ENCODE measurements at regions not wholly inside any gene's neighbourhood (a gene's known extent, or its start where the extent isn't known, plus 50 kb on each side); places are given as distances from the start of the nearest gene placed in this dataset.

DNA sequence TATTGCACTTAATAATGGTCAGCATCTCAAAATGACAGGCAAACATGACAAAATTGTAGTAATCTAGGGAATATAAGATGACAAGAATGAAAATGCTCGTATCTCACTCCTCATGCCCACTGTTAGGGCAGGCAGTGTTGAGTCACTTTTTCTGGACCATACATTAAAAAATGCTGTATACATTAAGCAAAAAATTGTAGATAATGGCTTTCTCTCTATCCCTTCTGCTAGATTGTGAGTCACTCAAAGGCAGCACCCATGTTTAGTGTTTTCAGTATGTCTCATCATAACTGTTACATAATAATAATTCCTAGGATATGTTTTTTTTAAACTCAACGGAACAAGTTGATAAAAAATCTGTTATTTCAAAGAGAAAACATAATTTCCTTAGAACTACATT is 199.3 kb downstream of the TENT5A start:
- no peak overlapping the region for H3K4me3 ChIP-seq (replicated peaks; ENCODE audit: low read depth, low read length)
- H3K36me3 ChIP-seq (ENCODE audit: control insufficient read depth, insufficient read depth, low read length), result no peaks in the 10 kb centered on the region
- no peak for DNase-seq (ENCODE audit: extremely low read depth, insufficient read length)
- H3K27me3 ChIP-seq (replicated peaks; ENCODE audit: control insufficient read depth, insufficient read depth, low read length), result no peaks in the 10 kb centered on the region
- TF ChIP-seq, protein P1, sequence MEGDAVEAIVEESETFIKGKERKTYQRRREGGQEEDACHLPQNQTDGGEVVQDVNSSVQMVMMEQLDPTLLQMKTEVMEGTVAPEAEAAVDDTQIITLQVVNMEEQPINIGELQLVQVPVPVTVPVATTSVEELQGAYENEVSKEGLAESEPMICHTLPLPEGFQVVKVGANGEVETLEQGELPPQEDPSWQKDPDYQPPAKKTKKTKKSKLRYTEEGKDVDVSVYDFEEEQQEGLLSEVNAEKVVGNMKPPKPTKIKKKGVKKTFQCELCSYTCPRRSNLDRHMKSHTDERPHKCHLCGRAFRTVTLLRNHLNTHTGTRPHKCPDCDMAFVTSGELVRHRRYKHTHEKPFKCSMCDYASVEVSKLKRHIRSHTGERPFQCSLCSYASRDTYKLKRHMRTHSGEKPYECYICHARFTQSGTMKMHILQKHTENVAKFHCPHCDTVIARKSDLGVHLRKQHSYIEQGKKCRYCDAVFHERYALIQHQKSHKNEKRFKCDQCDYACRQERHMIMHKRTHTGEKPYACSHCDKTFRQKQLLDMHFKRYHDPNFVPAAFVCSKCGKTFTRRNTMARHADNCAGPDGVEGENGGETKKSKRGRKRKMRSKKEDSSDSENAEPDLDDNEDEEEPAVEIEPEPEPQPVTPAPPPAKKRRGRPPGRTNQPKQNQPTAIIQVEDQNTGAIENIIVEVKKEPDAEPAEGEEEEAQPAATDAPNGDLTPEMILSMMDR (IDR thresholded peaks at IDR 0.05; ENCODE audit: insufficient read depth, low read length, poor library complexity, severe bottlenecking), result no peak

- Histone ChIP-seq H3K27me3 (replicated peaks; ENCODE audit: control insufficient read depth, insufficient read depth, low read length) (no peaks in the 10 kb centered on the region), H3K4me3 (replicated peaks; ENCODE audit: low read depth, low read length) (no peak overlapping the region), H3K36me3 (ENCODE audit: control insufficient read depth, insufficient read depth, low read length) (no peaks in the 10 kb centered on the region)
- TF ChIP-seq, protein P1 (IDR thresholded peaks at IDR 0.05; ENCODE audit: insufficient read depth, low read length, poor library complexity, severe bottlenecking), result no peak
- no peak for DNase-seq (ENCODE audit: extremely low read depth, insufficient read length)
Measured at GRCh38 chr6:81552644-81553043, 199.8 kb downstream of the TENT5A start.

- Histone ChIP-seq H3K36me3 (ENCODE audit: control insufficient read depth, insufficient read depth, low read length) (no peaks in the 10 kb centered on the region), H3K4me3 (replicated peaks; ENCODE audit: low read depth, low read length) (no peak overlapping the region), H3K27me3 (replicated peaks; ENCODE audit: control insufficient read depth, insufficient read depth, low read length) (no peaks in the 10 kb centered on the region)
- DNase-seq (ENCODE audit: extremely low read depth, insufficient read length), result no peak
- TF ChIP-seq, protein P1 (IDR thresholded peaks at IDR 0.05; ENCODE audit: insufficient read depth, low read length, poor library complexity, severe bottlenecking), result no peak
Measured at GRCh38 chr6:81547149-81547548, 205.3 kb downstream of the TENT5A start.

GRCh38 chr6:81534934-81535465 is 217.5 kb downstream of the TENT5A start:
- Histone ChIP-seq H3K36me3 (ENCODE audit: control insufficient read depth, insufficient read depth, low read length) (no peaks in the 10 kb centered on the region), H3K27me3 (replicated peaks; ENCODE audit: control insufficient read depth, insufficient read depth, low read length) (no peaks in the 10 kb centered on the region), H3K4me3 (replicated peaks; ENCODE audit: low read depth, low read length) (no peak overlapping the region)
- no peak for DNase-seq (ENCODE audit: extremely low read depth, insufficient read length)
- TF ChIP-seq, protein P1 (IDR thresholded peaks at IDR 0.05; ENCODE audit: insufficient read depth, low read length, poor library complexity, severe bottlenecking), result no peak

GRCh38 chr6:81531869-81532561 is 220.5 kb downstream of the TENT5A start:
- Histone ChIP-seq H3K36me3 (ENCODE audit: control insufficient read depth, insufficient read depth, low read length) (no peaks in the 10 kb centered on the region), H3K27me3 (replicated peaks; ENCODE audit: control insufficient read depth, insufficient read depth, low read length) (no peaks in the 10 kb centered on the region), H3K4me3 (replicated peaks; ENCODE audit: low read depth, low read length) (no peak overlapping the region)
- DNase-seq (ENCODE audit: extremely low read depth, insufficient read length), result no peak
- TF ChIP-seq, protein P1 (IDR thresholded peaks at IDR 0.05; ENCODE audit: insufficient read depth, low read length, poor library complexity, severe bottlenecking), result no peak
